HG03135 (cell line): ENCODE measurements at regions not wholly inside any gene's neighbourhood (a gene's known extent, or its start where the extent isn't known, plus 50 kb on each side); places are given as distances from the start of the nearest gene placed in this dataset.
"Not testable (repeated sequence)": the region's sequence is repeated elsewhere in the genome, so short reads cannot be mapped to it uniquely, and the experiment has no call there.

Experiments
- ATAC-seq: cut with Tn5 transposase; IDR thresholded peaks from one replicate; pipeline ENCODE4 v1.9.1; 2021; ENCODE audit warnings: mild to moderate bottlenecking, moderate library complexity; ENCODE audit not compliant: unreplicated experiment

GRCh38 chr7:149637911-149638565, 135.3 kb downstream of the ZNF467 start:
- ATAC-seq = no peak

DNA sequence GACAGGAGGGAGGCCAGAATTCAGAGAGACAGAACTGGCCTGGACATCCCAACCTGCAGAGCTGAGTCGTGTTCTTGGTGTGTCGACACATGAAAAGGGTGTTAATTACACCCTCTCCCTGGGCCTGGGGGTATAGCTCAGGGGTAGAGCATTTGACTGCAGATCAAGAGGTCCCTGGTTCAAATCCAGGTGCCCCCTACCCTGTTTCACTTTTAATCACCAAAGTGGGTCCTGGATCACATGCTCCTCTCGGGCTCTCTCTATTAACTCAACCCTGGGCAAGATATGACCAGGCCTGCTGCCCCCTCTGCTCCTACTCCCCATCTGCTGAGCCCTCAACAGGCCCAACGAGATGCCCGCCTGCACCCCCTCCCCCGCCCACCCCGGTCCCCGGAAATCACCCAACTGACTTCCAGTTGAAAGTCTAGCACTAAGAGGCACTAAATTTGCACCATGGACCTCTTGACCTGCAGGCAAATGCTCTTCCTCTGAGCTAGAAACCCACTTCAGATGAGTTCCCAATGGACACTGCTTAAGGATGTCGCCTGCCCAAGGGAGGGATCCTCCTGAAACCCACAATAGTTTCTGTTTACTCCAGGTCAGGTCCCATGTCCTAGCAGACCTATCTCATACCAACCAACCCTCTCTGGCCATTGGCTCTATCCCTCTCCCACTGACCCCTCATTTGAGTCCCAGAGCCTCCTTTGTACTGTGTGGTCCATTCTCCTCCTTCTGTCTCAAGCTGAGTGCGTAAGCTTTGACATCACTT, 137.6 kb downstream of the ZNF467 start:
- no peak for ATAC-seq

DNA sequence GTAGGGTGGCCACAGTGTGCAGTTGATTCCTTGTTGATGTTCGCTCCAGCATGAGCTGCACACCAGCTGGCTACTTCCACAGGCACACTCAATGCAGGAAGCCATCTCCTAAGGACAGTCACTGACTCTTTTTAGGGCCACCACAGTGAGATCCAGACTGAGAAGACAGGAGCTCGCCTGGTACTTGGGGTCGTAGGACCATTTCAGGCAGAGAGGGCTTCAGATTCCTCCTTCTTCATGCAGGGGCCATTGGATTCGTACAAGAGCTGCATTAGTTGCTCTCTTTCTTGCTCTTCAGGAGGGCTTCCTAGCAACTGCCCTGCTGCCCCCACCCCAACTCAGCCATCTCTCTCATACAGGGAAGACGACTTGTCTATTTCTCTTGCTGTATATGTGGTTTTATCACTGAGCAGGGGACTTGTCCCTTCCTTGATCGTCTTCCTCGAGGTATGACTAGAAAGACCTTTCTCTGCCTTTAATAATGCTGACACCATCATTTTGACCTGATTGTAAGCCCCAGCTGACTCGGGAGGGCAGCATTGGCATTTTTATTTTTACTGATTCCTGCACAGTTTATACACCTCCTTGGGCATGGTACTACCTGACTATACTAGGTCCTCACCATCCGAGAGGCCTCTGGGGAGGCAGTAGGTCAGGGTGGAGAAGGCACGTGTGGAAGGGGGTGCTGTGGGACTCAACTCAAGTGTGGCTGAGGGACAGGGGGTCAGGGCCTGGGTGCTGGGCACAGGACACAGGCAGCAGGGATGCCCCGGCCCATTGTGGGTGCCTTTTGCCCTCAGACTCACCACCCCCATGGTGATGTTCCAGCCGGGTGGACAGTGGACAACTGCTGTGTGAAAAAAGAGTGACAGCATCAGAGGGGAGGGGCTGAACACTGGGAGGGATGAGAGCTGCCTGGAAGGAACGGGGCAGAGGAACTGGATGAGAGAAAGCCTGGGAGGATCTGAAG, 136.7 kb upstream of the ZNF746 start:
- ATAC-seq = no peak

DNA sequence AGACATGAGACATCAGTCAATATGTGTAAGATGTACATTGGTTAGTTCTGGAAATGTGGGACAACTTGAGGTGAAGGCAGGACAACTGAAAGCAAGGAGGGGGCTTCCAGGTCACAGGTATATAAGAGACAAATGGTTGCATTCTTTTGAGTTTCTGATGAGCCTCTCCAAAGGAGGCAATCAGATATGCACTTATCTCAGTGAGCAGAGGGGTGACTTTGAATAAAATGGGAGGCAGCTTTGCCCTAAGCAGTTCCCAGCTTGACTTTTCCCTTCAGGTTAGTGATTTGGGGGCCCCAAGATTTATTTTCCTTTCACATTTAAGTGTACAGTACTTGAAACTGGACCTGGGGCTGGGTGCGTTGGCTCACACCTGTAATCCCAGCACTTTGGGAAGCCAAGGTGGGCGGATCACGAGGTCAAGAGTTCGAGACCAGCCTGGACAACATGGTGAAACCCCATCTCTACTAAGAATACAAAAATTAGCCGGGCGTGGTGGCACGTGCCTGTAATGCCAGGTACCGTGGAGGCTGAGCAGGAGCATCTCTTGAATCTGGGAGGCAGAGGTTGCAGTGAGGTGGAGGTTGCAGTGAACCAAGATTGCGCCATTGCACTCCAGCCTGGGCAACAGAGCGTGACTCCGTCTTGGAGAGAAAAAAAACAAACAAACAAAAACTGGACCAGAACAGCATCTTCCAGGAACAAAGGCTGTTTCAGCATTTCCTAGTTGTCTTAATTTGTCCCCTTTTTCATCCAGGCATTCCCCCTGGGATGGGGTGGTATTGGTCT, 130.9 kb upstream of the ZNF746 start:
- ATAC-seq = not testable (repeated sequence)

GRCh38 chr7:149627911-149628310, 130.3 kb upstream of the ZNF746 start:
- no peak for ATAC-seq

DNA sequence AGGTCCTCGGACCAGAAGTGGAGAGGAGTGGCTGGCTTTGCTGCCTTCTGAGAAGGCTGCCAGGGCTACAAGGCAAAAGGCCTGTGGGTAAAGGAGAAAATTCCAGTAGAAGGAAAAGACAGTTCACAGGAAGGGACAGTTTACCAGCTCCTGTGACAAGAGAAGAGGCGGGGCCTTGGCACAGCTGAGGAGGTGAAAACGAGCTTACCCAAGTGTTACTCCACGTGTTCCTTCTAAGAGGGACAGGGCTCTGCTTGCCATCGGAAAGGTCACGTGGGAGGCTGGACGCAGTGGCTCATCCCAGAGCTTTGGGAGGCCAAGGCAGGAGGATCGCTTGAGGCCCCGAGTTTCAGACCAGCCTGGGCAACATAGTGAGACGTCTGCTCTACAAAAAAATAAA, 129.4 kb upstream of the ZNF746 start:
- no peak for ATAC-seq

GRCh38 chr7:149625947-149626392, 128.4 kb upstream of the ZNF746 start:
- no peak for ATAC-seq

GRCh38 chr7:149625340-149625946, 127.8 kb upstream of the ZNF746 start:
- peak; percentile 27 for ATAC-seq

DNA sequence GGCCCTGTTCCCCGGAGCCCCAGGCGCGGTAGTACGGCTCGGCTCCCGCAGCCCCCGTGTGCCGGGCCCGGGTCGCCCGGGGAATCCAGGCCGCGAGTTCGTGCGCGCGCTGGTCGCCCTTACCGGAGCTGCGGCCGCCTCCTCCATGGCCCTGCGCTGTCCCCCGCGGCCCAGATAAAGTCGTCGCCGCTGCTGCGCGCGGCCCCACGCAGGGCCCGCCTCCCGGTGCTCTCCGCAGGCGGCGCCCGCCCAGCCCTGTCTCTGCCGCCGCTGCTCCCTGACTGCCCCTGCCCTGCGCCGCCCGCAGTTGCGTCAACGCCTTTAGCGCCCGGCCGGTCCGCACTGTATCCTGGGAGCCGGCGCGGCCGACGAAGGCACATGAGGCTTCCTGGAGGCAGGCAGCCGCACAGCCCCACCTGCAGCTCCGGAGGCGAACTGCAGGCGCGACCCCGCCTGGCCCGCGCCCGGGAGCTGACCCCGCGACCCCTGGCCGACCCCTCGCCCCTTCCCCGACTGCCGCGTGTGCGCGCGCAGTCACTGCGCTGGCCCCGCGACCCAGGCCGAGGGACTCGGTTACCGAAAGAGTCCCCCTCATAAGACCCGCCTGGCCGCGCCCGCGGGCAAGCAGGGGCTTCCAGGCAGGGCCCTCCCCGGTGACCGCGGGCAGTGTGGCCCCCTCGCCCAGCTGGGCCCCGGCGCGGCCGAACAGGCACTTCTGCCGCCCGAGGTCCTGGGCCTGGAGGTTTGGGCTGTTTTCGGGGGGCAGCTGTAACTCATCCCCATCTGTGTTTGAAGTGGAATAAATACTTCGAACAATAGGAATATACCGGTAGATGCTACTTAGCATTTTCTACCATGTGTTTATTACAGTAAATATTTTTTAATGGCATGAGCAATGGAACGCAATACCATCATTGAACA, 127.1 kb upstream of the ZNF746 start:
- peak; percentile 90 for ATAC-seq

DNA sequence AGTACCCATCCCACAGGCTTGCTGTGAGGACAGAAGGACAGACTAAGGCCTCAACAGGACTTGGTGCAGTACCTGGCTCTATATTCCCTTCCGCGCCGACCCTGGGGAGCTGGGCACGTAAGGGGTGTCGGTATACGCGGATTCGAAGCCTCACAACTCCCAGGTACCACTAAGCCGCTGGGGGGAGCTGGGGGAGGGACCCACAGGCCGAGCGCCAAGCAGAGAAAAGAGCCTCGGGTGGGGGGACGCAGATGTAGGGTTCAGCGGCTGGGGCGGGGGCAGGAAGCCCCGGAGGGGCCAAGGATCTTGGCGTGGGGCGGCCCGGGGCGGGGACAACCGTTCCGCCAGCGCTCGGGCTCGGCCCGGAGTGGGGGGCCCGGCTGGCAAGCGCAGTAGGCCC, 126.4 kb upstream of the ZNF746 start:
- ATAC-seq = peak; percentile 23

- ATAC-seq = not testable (repeated sequence)
Measured at GRCh38 chr7:149623262-149623997, 125.8 kb upstream of the ZNF746 start.

GRCh38 chr7:149622444-149623210, 125.0 kb upstream of the ZNF746 start:
- no peak for ATAC-seq

DNA sequence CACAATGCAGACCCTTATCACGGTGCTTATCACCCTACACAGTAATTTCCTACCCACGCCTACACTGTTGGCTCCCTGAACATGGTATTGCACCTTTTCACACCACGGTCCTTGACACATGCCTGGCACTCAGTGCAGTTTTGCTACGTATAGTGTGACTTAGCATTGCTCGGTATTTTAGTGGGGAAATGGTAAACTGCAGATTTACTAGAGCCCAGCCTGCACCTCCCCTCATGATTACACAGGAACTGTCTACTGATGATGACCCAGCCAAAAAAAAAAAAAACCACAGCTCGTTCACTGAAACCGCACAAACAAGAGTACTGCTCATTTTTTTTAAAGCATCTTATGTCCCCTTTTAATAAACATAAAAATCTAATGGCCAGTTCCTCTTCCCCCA, 124.2 kb upstream of the ZNF746 start:
- ATAC-seq = no peak

DNA sequence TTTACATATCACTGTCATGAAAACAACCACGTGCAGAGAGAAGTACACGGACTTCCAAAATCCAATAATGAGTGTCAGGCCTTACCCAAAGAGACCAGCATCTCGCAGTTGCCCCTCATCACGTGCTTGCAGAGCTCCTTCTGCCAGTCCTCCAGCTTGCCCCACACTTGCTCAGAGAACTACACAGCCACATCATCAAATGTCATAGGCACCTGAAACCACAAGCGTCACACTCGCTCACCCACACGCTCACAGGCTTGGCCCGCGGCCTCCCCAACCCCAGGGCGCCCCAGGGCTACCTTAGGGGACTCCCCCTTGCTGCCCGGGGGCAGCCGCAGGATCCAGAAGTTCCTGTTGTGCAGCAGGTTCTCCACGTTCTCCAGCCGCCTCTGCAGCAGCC, 123.4 kb upstream of the ZNF746 start:
- no peak for ATAC-seq

- no peak for ATAC-seq
Measured at GRCh38 chr7:149616898-149617297, 119.3 kb upstream of the ZNF746 start.

DNA sequence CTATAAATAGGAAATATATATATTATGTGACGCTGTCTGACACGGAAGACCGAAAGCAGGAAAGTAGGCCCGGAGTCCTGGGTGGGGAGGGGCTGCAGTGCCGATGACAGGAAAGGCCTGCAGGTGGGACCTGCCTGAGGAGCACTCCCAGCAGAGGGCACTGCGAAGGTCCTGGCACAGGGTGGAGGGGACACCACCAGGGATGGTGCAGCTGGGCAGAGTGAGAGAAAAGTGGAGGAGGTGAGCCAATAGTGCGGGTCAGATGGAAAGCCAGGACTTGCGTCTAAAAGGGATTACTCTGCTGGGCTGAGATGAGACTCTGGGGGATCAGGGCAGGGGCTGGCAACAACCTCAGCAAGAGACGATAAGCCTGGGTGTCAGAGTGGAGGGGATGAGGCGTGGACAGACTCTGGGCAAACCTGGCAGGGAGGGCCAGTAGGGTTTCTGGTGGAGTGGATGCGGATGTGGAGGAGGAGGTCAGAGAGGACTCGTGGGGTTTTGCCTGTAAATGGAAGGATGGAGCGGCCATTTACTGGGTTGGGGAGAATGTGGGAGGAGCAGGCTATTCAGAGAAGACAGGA, 118.2 kb upstream of the ZNF746 start:
- no peak for ATAC-seq

DNA sequence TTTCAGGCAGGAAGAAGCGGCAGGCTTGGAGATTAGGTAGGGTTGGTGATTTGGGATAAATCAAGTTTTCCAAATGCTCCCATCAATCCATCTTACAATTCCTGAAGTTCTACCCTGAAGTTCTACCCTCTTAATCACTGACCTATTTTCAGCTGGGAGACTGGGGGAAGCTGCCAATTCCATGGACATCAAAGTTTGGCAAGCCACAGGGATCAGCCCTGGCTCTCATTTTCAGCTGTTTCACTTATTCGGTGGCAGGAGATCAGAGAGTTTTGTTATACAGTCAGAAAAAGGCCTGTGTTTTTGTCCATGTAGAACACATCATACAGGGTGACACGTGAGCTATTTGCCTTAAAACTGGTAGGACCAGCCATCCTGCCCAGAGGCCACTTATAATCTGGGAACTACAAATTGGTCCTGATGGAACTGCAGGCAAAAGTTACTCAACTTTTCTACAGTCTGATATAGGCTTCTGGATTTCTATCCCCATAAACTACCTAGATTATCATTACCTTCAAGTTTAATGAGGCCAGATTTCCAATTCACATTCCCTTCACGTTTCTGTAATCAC, 112.9 kb upstream of the ZNF746 start:
- no peak for ATAC-seq
